SK-N-SH (cell line): ENCODE measurements at regions not wholly inside any gene's neighbourhood (a gene's known extent, or its start where the extent isn't known, plus 50 kb on each side); places are given as distances from the start of the nearest gene placed in this dataset.

ENCODE experiments used
- ELF1 ChIP-seq: IDR thresholded peaks from 2 replicates; pipeline ENCODE4 v1.4.0; 2012
- EP300 ChIP-seq, 2 experiments: IDR thresholded peaks; 2 replicates each; pipeline versions ENCODE4 v1.4.0 to v1.6.1; 2012; ENCODE audit warnings: borderline replicate concordance in 1 of 2, low read depth in 1 of 2, low read length in 1 of 2
- FOSL2 ChIP-seq: IDR thresholded peaks from 2 replicates; pipeline ENCODE4 v1.4.0; 2012; ENCODE audit warnings: low read depth, mild to moderate bottlenecking, moderate library complexity, borderline replicate concordance
- FOXJ3 ChIP-seq: sonication (generic); formaldehyde crosslinking; IDR thresholded peaks from 2 replicates; pipeline ENCODE4 v1.5.1; 2020; ENCODE audit warnings: mild to moderate bottlenecking, missing genetic modification reagents
- FOXM1 ChIP-seq: IDR thresholded peaks from 2 replicates; pipeline ENCODE4 v1.4.0; 2012; ENCODE audit warnings: low read depth, mild to moderate bottlenecking
- GABPA ChIP-seq: IDR thresholded peaks from 2 replicates; pipeline ENCODE4 v1.4.0; 2012; ENCODE audit warnings: low read depth, mild to moderate bottlenecking
- GATA2 ChIP-seq: sonication (generic); formaldehyde crosslinking; IDR thresholded peaks from 2 replicates; pipeline ENCODE4 v1.5.0; 2020; ENCODE audit warnings: mild to moderate bottlenecking, missing genetic modification reagents
- JUND ChIP-seq: IDR thresholded peaks from 2 replicates; pipeline ENCODE4 v1.4.0; 2012
- NFIC ChIP-seq: IDR thresholded peaks from 2 replicates; pipeline ENCODE4 v1.4.0; 2012; ENCODE audit warnings: borderline replicate concordance
- NRF1 ChIP-seq: IDR thresholded peaks from 2 replicates; pipeline ENCODE4 v1.6.1; 2012; ENCODE audit warnings: low read depth, mild to moderate bottlenecking, low read length
- RCOR1 ChIP-seq: fragments of 150-350 bp; IDR thresholded peaks from 2 replicates; pipeline ENCODE4 v1.6.1; 2017; ENCODE audit warnings: antibody characterized with exemption, low read length
- RFX5 ChIP-seq: IDR thresholded peaks from 2 replicates; pipeline ENCODE4 v1.6.1; 2012; ENCODE audit warnings: mild to moderate bottlenecking, improper control_type of control experiment, low read length
- SIN3A ChIP-seq: IDR thresholded peaks from 2 replicates; pipeline ENCODE4 v1.6.1; 2012; ENCODE audit warnings: low read depth, mild to moderate bottlenecking, low read length, moderate library complexity, borderline replicate concordance
- SMC3 ChIP-seq: IDR thresholded peaks from 2 replicates; pipeline ENCODE4 v1.6.1; 2012; ENCODE audit warnings: low read depth, low read length, improper control_type of control experiment
- TEAD4 ChIP-seq: IDR thresholded peaks from 2 replicates; pipeline ENCODE4 v1.4.0; 2012; ENCODE audit warnings: mild to moderate bottlenecking, borderline replicate concordance; ENCODE audit not compliant: insufficient read depth
- TF ChIP-seq, protein P1 (sequence below): fragments of 150-350 bp; IDR thresholded peaks from 2 replicates; pipeline ENCODE4 v1.6.1; 2017; ENCODE audit warnings: antibody characterized with exemption, low read length, low read depth, borderline replicate concordance
- TF ChIP-seq, protein P2 (sequence below): IDR thresholded peaks from 2 replicates; pipeline ENCODE4 v1.6.1; 2012; ENCODE audit warnings: mild to moderate bottlenecking, low read depth, low read length, moderate library complexity
- TF ChIP-seq, protein P3 (sequence below): IDR thresholded peaks from 2 replicates; pipeline ENCODE4 v1.4.0; 2012; ENCODE audit warnings: low read depth, borderline replicate concordance
- TF ChIP-seq, protein P4 (sequence below): IDR thresholded peaks from 2 replicates; pipeline ENCODE4 v1.4.0; 2012; ENCODE audit warnings: low read depth, borderline replicate concordance
- TF ChIP-seq, protein P5 (sequence below): IDR thresholded peaks from 2 replicates; pipeline ENCODE4 v1.4.0; 2012; ENCODE audit warnings: low read depth
- TF ChIP-seq, protein P6 (sequence below): fragments of 150-350 bp; IDR thresholded peaks from 2 replicates; pipeline ENCODE4 v1.6.1; 2016; ENCODE audit warnings: mild to moderate bottlenecking, low read depth, low read length

DNA sequence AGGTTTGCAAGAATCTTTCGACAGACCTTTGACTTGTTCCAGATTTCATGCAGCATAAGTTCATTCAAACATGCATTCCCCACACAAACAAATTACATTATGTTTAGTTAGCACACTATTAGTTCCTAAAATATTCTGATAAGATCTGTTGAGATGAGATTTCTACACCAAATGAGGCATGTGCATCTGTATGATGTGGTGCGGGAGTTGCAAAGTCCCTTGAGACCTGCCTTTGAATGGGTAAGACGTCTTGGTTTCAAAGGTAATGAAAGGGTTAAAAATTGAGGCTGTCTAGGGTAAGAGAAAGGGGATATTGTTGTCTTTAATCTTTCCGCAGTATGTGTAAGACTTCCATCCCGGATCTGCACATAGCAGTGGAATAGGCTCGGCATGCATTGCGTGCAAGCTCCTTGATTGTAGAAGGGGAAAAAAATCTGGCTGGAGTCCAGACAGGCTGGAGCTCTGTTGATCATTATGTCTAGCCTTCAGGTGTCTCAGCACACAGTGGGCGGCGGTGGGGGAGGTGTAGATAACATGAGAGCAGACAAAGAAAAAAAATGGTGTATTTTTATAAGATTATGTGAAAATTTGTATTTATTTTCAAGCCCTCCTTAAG, 296.6 kb downstream of the PTPRC start (continued):
- TF ChIP-seq, protein P1, sequence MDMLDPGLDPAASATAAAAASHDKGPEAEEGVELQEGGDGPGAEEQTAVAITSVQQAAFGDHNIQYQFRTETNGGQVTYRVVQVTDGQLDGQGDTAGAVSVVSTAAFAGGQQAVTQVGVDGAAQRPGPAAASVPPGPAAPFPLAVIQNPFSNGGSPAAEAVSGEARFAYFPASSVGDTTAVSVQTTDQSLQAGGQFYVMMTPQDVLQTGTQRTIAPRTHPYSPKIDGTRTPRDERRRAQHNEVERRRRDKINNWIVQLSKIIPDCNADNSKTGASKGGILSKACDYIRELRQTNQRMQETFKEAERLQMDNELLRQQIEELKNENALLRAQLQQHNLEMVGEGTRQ, result no peak
- TF ChIP-seq, protein P2, sequence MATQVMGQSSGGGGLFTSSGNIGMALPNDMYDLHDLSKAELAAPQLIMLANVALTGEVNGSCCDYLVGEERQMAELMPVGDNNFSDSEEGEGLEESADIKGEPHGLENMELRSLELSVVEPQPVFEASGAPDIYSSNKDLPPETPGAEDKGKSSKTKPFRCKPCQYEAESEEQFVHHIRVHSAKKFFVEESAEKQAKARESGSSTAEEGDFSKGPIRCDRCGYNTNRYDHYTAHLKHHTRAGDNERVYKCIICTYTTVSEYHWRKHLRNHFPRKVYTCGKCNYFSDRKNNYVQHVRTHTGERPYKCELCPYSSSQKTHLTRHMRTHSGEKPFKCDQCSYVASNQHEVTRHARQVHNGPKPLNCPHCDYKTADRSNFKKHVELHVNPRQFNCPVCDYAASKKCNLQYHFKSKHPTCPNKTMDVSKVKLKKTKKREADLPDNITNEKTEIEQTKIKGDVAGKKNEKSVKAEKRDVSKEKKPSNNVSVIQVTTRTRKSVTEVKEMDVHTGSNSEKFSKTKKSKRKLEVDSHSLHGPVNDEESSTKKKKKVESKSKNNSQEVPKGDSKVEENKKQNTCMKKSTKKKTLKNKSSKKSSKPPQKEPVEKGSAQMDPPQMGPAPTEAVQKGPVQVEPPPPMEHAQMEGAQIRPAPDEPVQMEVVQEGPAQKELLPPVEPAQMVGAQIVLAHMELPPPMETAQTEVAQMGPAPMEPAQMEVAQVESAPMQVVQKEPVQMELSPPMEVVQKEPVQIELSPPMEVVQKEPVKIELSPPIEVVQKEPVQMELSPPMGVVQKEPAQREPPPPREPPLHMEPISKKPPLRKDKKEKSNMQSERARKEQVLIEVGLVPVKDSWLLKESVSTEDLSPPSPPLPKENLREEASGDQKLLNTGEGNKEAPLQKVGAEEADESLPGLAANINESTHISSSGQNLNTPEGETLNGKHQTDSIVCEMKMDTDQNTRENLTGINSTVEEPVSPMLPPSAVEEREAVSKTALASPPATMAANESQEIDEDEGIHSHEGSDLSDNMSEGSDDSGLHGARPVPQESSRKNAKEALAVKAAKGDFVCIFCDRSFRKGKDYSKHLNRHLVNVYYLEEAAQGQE, result no peak
- TF ChIP-seq, protein P3, sequence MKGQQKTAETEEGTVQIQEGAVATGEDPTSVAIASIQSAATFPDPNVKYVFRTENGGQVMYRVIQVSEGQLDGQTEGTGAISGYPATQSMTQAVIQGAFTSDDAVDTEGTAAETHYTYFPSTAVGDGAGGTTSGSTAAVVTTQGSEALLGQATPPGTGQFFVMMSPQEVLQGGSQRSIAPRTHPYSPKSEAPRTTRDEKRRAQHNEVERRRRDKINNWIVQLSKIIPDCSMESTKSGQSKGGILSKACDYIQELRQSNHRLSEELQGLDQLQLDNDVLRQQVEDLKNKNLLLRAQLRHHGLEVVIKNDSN, result no peak
- TF ChIP-seq EP300 (IDR thresholded peaks at IDR 0.05; ENCODE audit: borderline replicate concordance in 1 of 2, low read depth in 1 of 2, low read length in 1 of 2) (peak in 1 of 2 experiments; percentile 11; a peak in 1 of 4 replicates), RFX5 (no peak), NFIC (peak; percentile 93), RCOR1 (no peak), TEAD4 (no peak), GABPA (no peak), ELF1 (no peak), SIN3A (0 out of 2 replicates have a peak, but pooled peaks have one; percentile 39), FOSL2 (no peak), FOXJ3 (CRISPR knock-in tag) (no peak), NRF1 (no peak), JUND (no peak), GATA2 (CRISPR knock-in tag) (peak; percentile 44; the same call in 1 of the 2 replicates), FOXM1 (no peak), SMC3 (no peak)
- TF ChIP-seq, protein P4, sequence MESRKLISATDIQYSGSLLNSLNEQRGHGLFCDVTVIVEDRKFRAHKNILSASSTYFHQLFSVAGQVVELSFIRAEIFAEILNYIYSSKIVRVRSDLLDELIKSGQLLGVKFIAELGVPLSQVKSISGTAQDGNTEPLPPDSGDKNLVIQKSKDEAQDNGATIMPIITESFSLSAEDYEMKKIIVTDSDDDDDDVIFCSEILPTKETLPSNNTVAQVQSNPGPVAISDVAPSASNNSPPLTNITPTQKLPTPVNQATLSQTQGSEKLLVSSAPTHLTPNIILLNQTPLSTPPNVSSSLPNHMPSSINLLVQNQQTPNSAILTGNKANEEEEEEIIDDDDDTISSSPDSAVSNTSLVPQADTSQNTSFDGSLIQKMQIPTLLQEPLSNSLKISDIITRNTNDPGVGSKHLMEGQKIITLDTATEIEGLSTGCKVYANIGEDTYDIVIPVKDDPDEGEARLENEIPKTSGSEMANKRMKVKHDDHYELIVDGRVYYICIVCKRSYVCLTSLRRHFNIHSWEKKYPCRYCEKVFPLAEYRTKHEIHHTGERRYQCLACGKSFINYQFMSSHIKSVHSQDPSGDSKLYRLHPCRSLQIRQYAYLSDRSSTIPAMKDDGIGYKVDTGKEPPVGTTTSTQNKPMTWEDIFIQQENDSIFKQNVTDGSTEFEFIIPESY, result no peak
- TF ChIP-seq, protein P5, sequence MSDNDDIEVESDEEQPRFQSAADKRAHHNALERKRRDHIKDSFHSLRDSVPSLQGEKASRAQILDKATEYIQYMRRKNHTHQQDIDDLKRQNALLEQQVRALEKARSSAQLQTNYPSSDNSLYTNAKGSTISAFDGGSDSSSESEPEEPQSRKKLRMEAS, result peak; percentile 70; the same call in 1 of the 2 replicates
- TF ChIP-seq, protein P6, sequence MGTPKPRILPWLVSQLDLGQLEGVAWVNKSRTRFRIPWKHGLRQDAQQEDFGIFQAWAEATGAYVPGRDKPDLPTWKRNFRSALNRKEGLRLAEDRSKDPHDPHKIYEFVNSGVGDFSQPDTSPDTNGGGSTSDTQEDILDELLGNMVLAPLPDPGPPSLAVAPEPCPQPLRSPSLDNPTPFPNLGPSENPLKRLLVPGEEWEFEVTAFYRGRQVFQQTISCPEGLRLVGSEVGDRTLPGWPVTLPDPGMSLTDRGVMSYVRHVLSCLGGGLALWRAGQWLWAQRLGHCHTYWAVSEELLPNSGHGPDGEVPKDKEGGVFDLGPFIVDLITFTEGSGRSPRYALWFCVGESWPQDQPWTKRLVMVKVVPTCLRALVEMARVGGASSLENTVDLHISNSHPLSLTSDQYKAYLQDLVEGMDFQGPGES, result no peak
- TF ChIP-seq, all 33 proteins: peak for 9
